GM12878 (cell line): ENCODE measurements at regions not wholly inside any gene's neighbourhood (a gene's known extent, or its start where the extent isn't known, plus 50 kb on each side); places are given as distances from the start of the nearest gene placed in this dataset.

Source experiments
- ATAC-seq: fragments of 200-7000 bp; cut with Tn5 transposase; 3 replicates; pipeline ENCODE4 v1.9.1; 2020; ENCODE audit warnings: mild to moderate bottlenecking, moderate library complexity
- BruUV-seq: library from RNA; stranded (reverse); fragments of 400-500 nt; replicated peaks from 2 replicates; lab custom pipeline; 2021; lab: Mats Ljungman, UMichigan
- CTCF ChIA-PET: fragments of 300-600 bp; sonication (Branson Sonifier 250); formaldehyde crosslinking; extraction: SDS; loops from one replicate; lab custom pipeline; 2021; ENCODE audit warnings: inconsistent platforms; lab: Yijun Ruan, JAX
- POLR2A ChIA-PET: fragments of 350-600 bp; formaldehyde crosslinking; extraction: SDS; loops from one replicate; lab custom pipeline; 2021; ENCODE audit warnings: inconsistent platforms; lab: Charles Lee
- RAD21 ChIA-PET: fragments of 300-600 bp; sonication (Branson Sonifier 250); formaldehyde crosslinking; loops from one replicate; lab custom pipeline; 2023; ENCODE audit warnings: antibody characterized with exemption; ENCODE audit not compliant: unreplicated experiment; lab: Charles Lee
- SMC1A ChIA-PET: fragments of 300-600 bp; sonication (Branson Sonifier 250); formaldehyde crosslinking; loops from one replicate; lab custom pipeline; 2023; ENCODE audit not compliant: unreplicated experiment, uncharacterized antibody; lab: Charles Lee
- DNase-seq: peaks from one replicate; pipeline ENCODE4 v3.0.0-alpha.2; 2011; ENCODE audit warnings: low read depth, low spot score
- FAIRE-seq: peaks from 3 replicates; lab custom pipeline; 2011; peaks lifted over from hg19 to GRCh38; lab: Jason Lieb, UNC
- H2AFZ ChIP-seq: 2 replicates; pipeline ENCODE4 v1.6.0; 2011; ENCODE audit warnings: low read depth, low read length, control low read depth; ENCODE audit not compliant: control insufficient read depth
- H3K27ac ChIP-seq: 2 replicates; pipeline ENCODE4 v1.5.1; 2011; ENCODE audit warnings: control low read depth; ENCODE audit not compliant: control insufficient read depth, insufficient read depth
- H3K27me3 ChIP-seq, 2 experiments: replicated peaks in 1 of 2; 2 replicates each; pipeline versions ENCODE4 v1.6.0 to v1.6.1; 2011; ENCODE audit warnings: low read length in 1 of 2; ENCODE audit not compliant: control insufficient read depth in 2 of 2, insufficient read depth in 2 of 2
- H3K36me3 ChIP-seq, 2 experiments: 2 replicates each; pipeline ENCODE4 v1.5.1; 2011; ENCODE audit warnings: low read length in 1 of 2; ENCODE audit not compliant: control insufficient read depth in 2 of 2, insufficient read depth in 2 of 2
- H3K4me1 ChIP-seq: 2 replicates; pipeline ENCODE4 v1.6.1; 2011; ENCODE audit warnings: mild to moderate bottlenecking, low read length, moderate library complexity, mixed read lengths; ENCODE audit not compliant: control insufficient read depth, insufficient read depth
- H3K4me2 ChIP-seq: 2 replicates; pipeline ENCODE4 v1.6.0; 2011; ENCODE audit warnings: control low read depth; ENCODE audit not compliant: control insufficient read depth, insufficient read depth
- H3K4me3 ChIP-seq: fragments of 200-600 bp; sonication (generic); 2 replicates; pipeline ENCODE4 v1.5.1; 2016
- H3K79me2 ChIP-seq: 2 replicates; pipeline ENCODE4 v1.6.0; 2011; ENCODE audit warnings: low read length; ENCODE audit not compliant: control insufficient read depth, insufficient read depth
- H3K9ac ChIP-seq: 2 replicates; pipeline ENCODE4 v1.8.0; 2011; ENCODE audit warnings: low read length, control low read depth, mixed read lengths; ENCODE audit not compliant: control insufficient read depth, insufficient read depth
- H3K9me3 ChIP-seq: replicated peaks from 3 replicates; pipeline ENCODE4 v1.5.1; 2011; ENCODE audit warnings: mild to moderate bottlenecking, low read length; ENCODE audit not compliant: control insufficient read depth, insufficient read depth
- H4K20me1 ChIP-seq: 2 replicates; pipeline ENCODE4 v1.6.0; 2011; ENCODE audit not compliant: control insufficient read depth, insufficient read depth
- CUX1 ChIP-seq: IDR thresholded peaks from 2 replicates; pipeline ENCODE4 v1.6.1; 2012; ENCODE audit warnings: improper control_type of control experiment, low read depth, low read length; ENCODE audit not compliant: insufficient replicate concordance
- E4F1 ChIP-seq: fragments of 450-650 bp; IDR thresholded peaks from 2 replicates; pipeline ENCODE4 v1.6.1; 2018; ENCODE audit warnings: borderline replicate concordance, mild to moderate bottlenecking; ENCODE audit not compliant: partially characterized antibody
- ETV6 ChIP-seq, 2 experiments: fragments of 450-650 bp in 1 of 2; IDR thresholded peaks in 1 of 2; conservative IDR thresholded peaks in 1 of 2; 2 replicates each; pipeline ENCODE4 v1.6.1; 2014; ENCODE audit warnings: antibody characterized with exemption in 1 of 2, borderline replicate concordance in 1 of 2, low read depth in 1 of 2, mild to moderate bottlenecking in 1 of 2, moderate library complexity in 1 of 2
- JUND ChIP-seq: IDR thresholded peaks from 2 replicates; pipeline ENCODE4 v1.6.1; 2012; ENCODE audit warnings: low read depth, mild to moderate bottlenecking, low read length, improper control_type of control experiment, moderate library complexity
- NFIC ChIP-seq: IDR thresholded peaks from 2 replicates; pipeline ENCODE4 v1.6.1; 2012; ENCODE audit warnings: low read depth, mild to moderate bottlenecking, inconsistent platforms, low read length, moderate library complexity
- NR2C2 ChIP-seq: IDR thresholded peaks from 2 replicates; pipeline ENCODE4 v1.6.1; 2011; ENCODE audit warnings: borderline replicate concordance, low read depth; ENCODE audit not compliant: control insufficient read depth, insufficient read length
- RB1 ChIP-seq: fragments of 450-650 bp; formaldehyde crosslinking; IDR thresholded peaks from 2 replicates; pipeline ENCODE4 v1.6.1; 2017; ENCODE audit warnings: mild to moderate bottlenecking, borderline replicate concordance
- SRF ChIP-seq, 2 experiments: IDR thresholded peaks; 2 replicates each; pipeline ENCODE4 v1.6.1; 2011; ENCODE audit warnings: low read depth in 2 of 2, low read length in 2 of 2, mild to moderate bottlenecking in 1 of 2, moderate library complexity in 1 of 2
- TARDBP ChIP-seq: IDR thresholded peaks from 2 replicates; pipeline ENCODE4 v1.6.1; 2016; ENCODE audit warnings: borderline replicate concordance
- ZNF384 ChIP-seq: IDR thresholded peaks from 2 replicates; pipeline ENCODE4 v1.6.1; 2012; ENCODE audit warnings: low read depth, mild to moderate bottlenecking, low read length, improper control_type of control experiment, borderline replicate concordance
- ZNF592 ChIP-seq: fragments of 450-650 bp; IDR thresholded peaks from 2 replicates; pipeline ENCODE4 v1.6.1; 2017; ENCODE audit warnings: mild to moderate bottlenecking, moderate library complexity
- in situ Hi-C: fragments of 300-500 bp; cut with MboI; formaldehyde crosslinking; loops from 9 replicates; pipeline ENCODE4 v1.14.3; 2018; ENCODE audit warnings: mixed read lengths
- intact Hi-C: fragments of 100-400 bp; cut with micrococcal nuclease; formaldehyde crosslinking; loops from one replicate; pipeline ENCODE4 v1.14.2; 2022; ENCODE audit not compliant: unreplicated experiment

- no peak for TF ChIP-seq CUX1
Measured at GRCh38 chr7:80386686-80387085, 125.2 kb downstream of the GNAT3 start (continued).

- no peak overlapping the region for H3K27ac ChIP-seq
- FAIRE-seq: no peak
- H3K36me3 ChIP-seq: no peaks in the 10 kb centered on the region
- H3K4me1 ChIP-seq: no peaks in the 10 kb centered on the region
- H3K9me3 ChIP-seq: no peaks in the 10 kb centered on the region
- ChIA-PET CTCF (no interaction called here), POLR2A (no interaction called here), SMC1A (no interaction called here), RAD21 (no interaction called here)
- H2AFZ ChIP-seq: no peak overlapping the region
- H3K4me2 ChIP-seq: no peak overlapping the region
- no peak for ATAC-seq
- no peaks in the 10 kb centered on the region for H4K20me1 ChIP-seq
- H3K4me3 ChIP-seq: no peak overlapping the region
- no peak for DNase-seq
- no peaks in the 10 kb centered on the region for H3K79me2 ChIP-seq
- intact Hi-C loops: no loop called here
- no TSS peak for BruUV-seq
- no peaks in the 10 kb centered on the region for H3K27me3 ChIP-seq
- no peak overlapping the region for H3K9ac ChIP-seq
- in situ Hi-C loops: no loop called here
- TF ChIP-seq ZNF384: no peak
- TF ChIP-seq ETV6 (conservative IDR thresholded peaks at IDR 0.05 in 1 of 2, IDR thresholded peaks at IDR 0.05 in 1 of 2; ENCODE audit: borderline replicate concordance in 1 of 2, low read depth in 1 of 2): no peak
- TF ChIP-seq TARDBP: no peak
- TF ChIP-seq JUND: no peak
- no peak for TF ChIP-seq RB1
- no peak for TF ChIP-seq SRF (IDR thresholded peaks at IDR 0.05; ENCODE audit: low read depth in 2 of 2, low read length in 2 of 2)
- no peak for TF ChIP-seq NR2C2
- no peak for TF ChIP-seq E4F1
- no peak for TF ChIP-seq NFIC
- TF ChIP-seq ZNF592: no peak
Measured at GRCh38 chr7:80385508-80385907, 126.4 kb downstream of the GNAT3 start.
